Suprapubic skin (tissue), 4 donors: ENCODE measurements at regions not wholly inside any gene's neighbourhood (a gene's known extent, or its start where the extent isn't known, plus 50 kb on each side); places are given as distances from the start of the nearest gene placed in this dataset.

Experiments used
- DNase-seq, 2 donors: peaks; one replicate each; pipeline ENCODE4 v3.0.0-alpha.2; 2019; ENCODE audit warnings: low spot score in 2 of 2
- H3K27ac ChIP-seq: fragments of 200-600 bp; sonication (generic); one replicate; pipeline ENCODE4 v1.5.1; 2019
- H3K27me3 ChIP-seq: fragments of 200-600 bp; sonication (generic); one replicate; pipeline ENCODE4 v1.5.1; 2019
- H3K36me3 ChIP-seq: fragments of 200-600 bp; sonication (generic); one replicate; pipeline ENCODE4 v1.5.1; 2019
- H3K4me1 ChIP-seq: fragments of 200-600 bp; sonication (generic); one replicate; pipeline ENCODE4 v1.5.1; 2019
- H3K4me3 ChIP-seq: fragments of 200-600 bp; sonication (generic); one replicate; pipeline ENCODE4 v1.5.1; 2019; ENCODE audit warnings: mild to moderate bottlenecking
- H3K9me3 ChIP-seq: fragments of 200-600 bp; sonication (generic); one replicate; pipeline ENCODE4 v1.5.1; 2019
- CTCF ChIP-seq, 2 donors: fragments of 200-600 bp in 1 of 2; fragments of 450-650 bp in 1 of 2; sonication (generic) in 1 of 2; IDR thresholded peaks; one replicate each; pipeline ENCODE4 v1.5.1; 2016 to 2019; ENCODE audit warnings: antibody characterized with exemption in 2 of 2, mild to moderate bottlenecking in 1 of 2, moderate library complexity in 1 of 2
- EP300 ChIP-seq: sonication (generic); formaldehyde crosslinking; IDR thresholded peaks from one replicate; pipeline ENCODE4 v1.6.1; 2017; ENCODE audit warnings: antibody characterized with exemption
- POLR2A ChIP-seq, 2 donors: fragments of 450-650 bp; IDR thresholded peaks; one replicate each; pipeline ENCODE4 v1.6.1; 2017; ENCODE audit warnings: antibody characterized with exemption in 2 of 2, mild to moderate bottlenecking in 2 of 2, moderate library complexity in 2 of 2
- POLR2AphosphoS5 ChIP-seq, 3 donors: sonication (generic); formaldehyde crosslinking; IDR thresholded peaks; one replicate each; pipeline ENCODE4 v1.6.1; 2017; ENCODE audit warnings: antibody characterized with exemption in 3 of 3
- WGBS: methylation state at CpG from one replicate; pipeline ENCODE4 v1.1.5; 2018; 5-methylcytosine and 5-hydroxymethylcytosine counted together

- DNase-seq = no peak
- no peak overlapping the region for H3K27ac ChIP-seq
- no peaks in the 10 kb centered on the region for H3K4me1 ChIP-seq
- H3K9me3 ChIP-seq = peaks cover 5% of the 10 kb centered on the region
- TF ChIP-seq CTCF (IDR thresholded peaks at IDR 0.05) (no peak), POLR2AphosphoS5 (IDR thresholded peaks at IDR 0.05) (no peak), EP300 (no peak), POLR2A (IDR thresholded peaks at IDR 0.05) (no peak)
- no peaks in the 10 kb centered on the region for H3K36me3 ChIP-seq
- no peak overlapping the region for H3K4me3 ChIP-seq
- H3K27me3 ChIP-seq = no peaks in the 10 kb centered on the region
These were observed 782.2 kb upstream of the LCORL start for GRCh38 chr4:18803781-18804180.

GRCh38 chr4:18798123-18798522, 776.6 kb upstream of the LCORL start:
- H3K9me3 ChIP-seq = no peaks in the 10 kb centered on the region
- TF ChIP-seq POLR2A (IDR thresholded peaks at IDR 0.05) = no peak
- no peak overlapping the region for H3K27ac ChIP-seq
- no peak for DNase-seq
- no peak overlapping the region for H3K4me3 ChIP-seq
- whole genome bisulfite sequencing = 69% methylated on average over 2 of the region's 2 CpGs
- H3K4me1 ChIP-seq = no peaks in the 10 kb centered on the region
- H3K27me3 ChIP-seq = no peaks in the 10 kb centered on the region
- no peaks in the 10 kb centered on the region for H3K36me3 ChIP-seq

- no peak for DNase-seq
- 42% methylated on average over 1 of the region's 1 CpG for WGBS
- no peaks in the 10 kb centered on the region for H3K4me1 ChIP-seq
- H3K4me3 ChIP-seq = no peak overlapping the region
- no peaks in the 10 kb centered on the region for H3K36me3 ChIP-seq
- TF ChIP-seq POLR2AphosphoS5 (IDR thresholded peaks at IDR 0.05) = no peak
- TF ChIP-seq POLR2A (IDR thresholded peaks at IDR 0.05) = no peak
- no peak for TF ChIP-seq EP300
- no peak for TF ChIP-seq CTCF (IDR thresholded peaks at IDR 0.05)
- no peaks in the 10 kb centered on the region for H3K27me3 ChIP-seq
- no peak overlapping the region for H3K27ac ChIP-seq
- H3K9me3 ChIP-seq = no peaks in the 10 kb centered on the region
These were observed 774.2 kb upstream of the LCORL start for GRCh38 chr4:18795794-18796193.

- H3K36me3 ChIP-seq = no peaks in the 10 kb centered on the region
- no peak overlapping the region for H3K27ac ChIP-seq
- DNase-seq = no peak
- 64% methylated on average over 4 of the region's 4 CpGs for WGBS
- H3K4me1 ChIP-seq = no peaks in the 10 kb centered on the region
- H3K4me3 ChIP-seq = no peak overlapping the region
- H3K9me3 ChIP-seq = no peaks in the 10 kb centered on the region
- no peaks in the 10 kb centered on the region for H3K27me3 ChIP-seq
- no peak for TF ChIP-seq POLR2A (IDR thresholded peaks at IDR 0.05)
- no peak for TF ChIP-seq EP300
- TF ChIP-seq CTCF (IDR thresholded peaks at IDR 0.05) = no peak
- TF ChIP-seq POLR2AphosphoS5 (IDR thresholded peaks at IDR 0.05) = no peak
These were observed 755.8 kb upstream of the LCORL start for GRCh38 chr4:18777190-18777930.

- 85% methylated on average over 2 of the region's 2 CpGs for WGBS
- no peak overlapping the region for H3K4me3 ChIP-seq
- no peaks in the 10 kb centered on the region for H3K9me3 ChIP-seq
- H3K36me3 ChIP-seq = no peaks in the 10 kb centered on the region
- DNase-seq = no peak
- H3K27ac ChIP-seq = no peak overlapping the region
- TF ChIP-seq EP300 = no peak
- no peak for TF ChIP-seq POLR2A (IDR thresholded peaks at IDR 0.05)
- no peak for TF ChIP-seq POLR2AphosphoS5 (IDR thresholded peaks at IDR 0.05)
- TF ChIP-seq CTCF (IDR thresholded peaks at IDR 0.05) = no peak
- H3K27me3 ChIP-seq = no peaks in the 10 kb centered on the region
- H3K4me1 ChIP-seq = no peaks in the 10 kb centered on the region
These were observed 746.4 kb upstream of the LCORL start for GRCh38 chr4:18767921-18768320.

GRCh38 chr4:18756671-18757070, 735.1 kb upstream of the LCORL start:
- Histone ChIP-seq H3K27me3 (no peaks in the 10 kb centered on the region), H3K4me1 (no peaks in the 10 kb centered on the region), H3K9me3 (no peaks in the 10 kb centered on the region), H3K4me3 (no peak overlapping the region), H3K36me3 (no peaks in the 10 kb centered on the region), H3K27ac (no peak overlapping the region)
- TF ChIP-seq CTCF (IDR thresholded peaks at IDR 0.05) = no peak
- no peak for TF ChIP-seq EP300
- TF ChIP-seq POLR2A (IDR thresholded peaks at IDR 0.05) = no peak
- no peak for DNase-seq
